ENCODE measurements at regions not wholly inside any gene's neighbourhood (a gene's known extent, or its start where the extent isn't known, plus 50 kb on each side); places are given as distances from the start of the nearest gene placed in this dataset.
"Not testable (repeated sequence)": the region's sequence is repeated elsewhere in the genome, so short reads cannot be mapped to it uniquely, and the experiment has no call there.

DNA sequence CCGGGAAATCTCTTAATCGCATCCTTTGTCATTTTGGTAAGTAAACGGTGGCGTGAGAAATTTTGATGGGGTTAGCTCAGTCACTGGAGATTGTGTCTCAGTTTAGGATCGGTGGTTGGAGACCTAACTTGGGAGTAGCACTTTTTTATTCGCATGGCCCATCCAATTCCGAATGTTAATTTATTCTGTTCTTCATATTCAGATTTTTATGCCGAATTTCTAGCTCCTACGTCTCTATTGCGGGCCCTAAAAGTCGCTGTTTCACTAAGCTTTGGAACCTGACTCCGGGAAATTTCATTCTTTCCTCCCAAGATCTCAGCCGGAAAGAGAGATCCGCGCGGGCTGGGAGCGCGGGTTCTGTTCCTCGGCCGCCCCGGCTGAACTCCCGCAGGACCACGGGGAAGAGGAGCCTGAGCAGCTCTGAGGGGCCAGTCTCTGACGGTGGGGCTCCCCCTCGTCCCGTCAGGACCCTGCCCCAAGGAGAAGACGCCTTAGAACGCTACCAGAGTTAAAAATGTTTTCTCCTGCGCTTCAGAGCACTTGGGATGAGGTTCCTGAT lies 279.7 kb downstream of the FAM72C start:
- DNase-seq: no peak

DNA sequence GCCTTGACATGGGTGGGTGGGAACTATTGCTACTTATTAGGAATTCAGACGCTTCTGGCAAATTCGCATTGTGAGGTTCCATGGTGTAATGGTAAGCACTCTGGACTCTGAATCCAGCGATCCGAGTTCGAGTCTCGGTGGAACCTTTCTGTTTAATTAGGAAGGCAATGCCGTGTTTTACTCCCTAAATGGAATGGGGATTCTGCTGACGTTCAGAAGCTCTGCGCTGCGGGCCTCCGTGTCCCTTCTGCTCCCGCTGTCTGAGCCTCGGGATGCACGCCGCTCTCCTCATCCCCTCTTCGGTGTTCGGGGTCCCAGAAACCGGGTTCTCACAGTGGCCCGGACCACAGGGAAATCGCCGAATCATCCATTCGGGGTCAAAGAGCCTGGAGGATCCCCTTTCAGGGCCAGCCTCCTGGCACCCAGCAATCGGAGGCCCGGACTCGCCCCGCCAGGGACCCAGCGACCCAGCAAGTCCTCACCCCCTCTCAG lies 280.3 kb downstream of the FAM72C start:
- no peak for DNase-seq

DNA sequence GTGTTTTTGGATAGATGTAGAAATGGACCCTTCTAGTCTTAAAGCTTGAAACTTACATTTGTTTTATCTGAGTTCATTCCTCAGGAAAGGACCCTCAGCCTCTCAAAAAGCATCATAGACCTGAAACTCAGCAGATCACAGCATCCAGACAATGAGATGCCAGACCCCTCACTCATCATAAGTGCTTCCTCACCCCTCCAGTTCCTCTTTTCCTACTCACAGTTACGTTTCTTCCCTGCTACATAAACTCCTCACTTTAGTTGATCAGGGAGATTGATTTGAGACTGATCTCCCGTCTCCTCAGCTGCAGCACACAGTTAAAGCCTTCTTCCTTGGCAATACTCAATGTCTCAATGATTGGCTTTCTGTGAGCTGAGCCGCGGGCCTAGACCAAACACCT lies 282.0 kb downstream of the FAM72C start:
- DNase-seq: no peak

DNA sequence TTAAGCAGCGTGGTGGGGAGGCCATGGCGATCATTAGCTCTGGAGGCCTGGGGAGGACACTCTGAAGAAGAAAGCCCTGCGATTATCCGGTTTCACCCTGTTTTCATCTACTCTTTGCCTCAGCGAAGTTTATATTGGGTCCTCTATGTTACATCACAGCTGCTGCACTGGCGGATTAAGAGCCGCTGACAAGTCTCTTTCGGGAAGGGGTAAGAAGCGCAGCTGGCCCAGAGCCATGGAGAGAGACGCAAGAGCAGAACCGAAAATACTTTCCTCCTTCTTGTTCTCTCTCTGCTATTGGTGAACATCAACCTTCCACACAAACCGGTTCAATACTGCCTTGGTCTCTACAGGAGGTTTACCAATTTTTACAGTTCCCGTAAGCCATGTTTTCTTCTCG lies 291.5 kb downstream of the FAM72C start:
- no peak for DNase-seq

DNA sequence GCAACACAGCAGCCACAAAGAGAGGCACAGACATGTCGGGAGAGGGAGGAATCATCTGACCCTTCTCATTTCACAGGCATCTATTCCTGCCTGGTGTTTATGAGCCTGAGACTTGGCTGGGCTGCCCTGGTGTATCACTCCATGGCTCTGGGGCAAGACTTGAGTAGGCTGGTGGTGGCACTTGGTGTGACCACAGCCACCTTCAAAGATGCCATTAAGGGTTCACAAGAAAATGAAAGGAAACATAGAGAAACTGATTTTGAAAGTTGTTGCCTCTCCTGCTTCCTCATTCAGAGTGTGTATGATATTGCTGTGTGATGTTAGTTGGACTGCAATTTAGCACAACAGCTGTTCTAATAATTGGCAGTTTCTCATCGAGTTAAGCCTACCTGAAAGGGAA lies 298.8 kb downstream of the FAM72C start:
- no peak for DNase-seq

DNA sequence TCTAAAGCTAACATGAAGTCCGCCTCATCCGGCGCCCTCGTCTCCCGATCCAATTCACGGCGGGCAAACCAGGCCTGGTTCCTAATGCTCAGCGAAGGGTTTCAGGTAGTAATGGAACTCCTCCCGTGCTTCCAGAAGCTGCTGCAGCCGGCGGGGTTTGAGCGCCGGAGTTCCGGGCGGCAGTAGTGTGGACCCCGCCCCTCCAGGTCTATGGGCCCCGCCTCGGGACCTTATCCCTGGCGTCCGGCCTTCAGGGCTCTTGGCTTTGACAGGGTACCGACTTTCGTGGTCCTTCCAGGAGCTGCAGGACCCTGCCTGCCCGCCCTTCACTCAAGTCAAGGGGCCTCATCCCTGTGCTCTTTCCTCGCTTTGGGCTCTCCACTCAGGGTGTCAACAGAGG lies 304.1 kb downstream of the FAM72C start:
- no peak for DNase-seq

DNA sequence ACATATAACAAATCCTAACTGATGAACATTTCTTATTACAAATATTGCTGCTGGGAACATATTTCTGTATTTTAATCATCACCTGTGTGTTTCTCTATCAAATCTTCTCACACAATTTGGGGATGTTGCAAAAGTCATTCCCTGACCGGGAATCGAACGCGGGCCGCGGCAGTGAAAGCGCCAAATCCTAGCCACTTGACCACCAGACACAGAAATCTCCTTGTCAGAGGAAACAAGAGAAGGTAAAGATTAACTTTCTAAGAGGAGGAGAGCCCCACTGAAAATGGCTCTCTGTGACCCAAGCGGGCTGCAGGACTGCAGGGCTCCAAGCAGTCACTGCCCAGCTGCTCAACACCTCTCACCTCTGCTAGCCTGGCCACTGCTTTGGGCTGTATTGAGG lies 304.9 kb downstream of the FAM72C start:
- no peak for DNase-seq

DNA sequence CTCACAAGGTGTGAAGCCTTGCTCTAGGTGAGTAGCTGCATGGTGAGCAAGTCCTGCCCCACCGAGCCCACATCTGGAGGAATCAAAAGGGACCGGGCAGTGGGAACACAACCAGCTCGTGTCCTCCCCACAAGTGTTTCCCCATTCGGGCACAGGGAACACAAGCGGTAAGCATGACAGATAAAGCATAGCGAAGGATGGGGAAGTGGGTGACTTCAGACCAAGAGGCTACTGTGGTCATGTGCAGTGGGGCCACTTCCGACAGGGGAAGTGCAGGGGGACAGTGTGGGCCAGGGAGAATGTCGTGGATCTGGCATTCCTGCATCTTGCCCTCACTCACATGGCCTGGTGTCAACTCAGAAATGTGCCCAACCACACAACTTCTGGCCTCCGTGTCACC lies 306.2 kb downstream of the FAM72C start:
- no peak for DNase-seq

DNA sequence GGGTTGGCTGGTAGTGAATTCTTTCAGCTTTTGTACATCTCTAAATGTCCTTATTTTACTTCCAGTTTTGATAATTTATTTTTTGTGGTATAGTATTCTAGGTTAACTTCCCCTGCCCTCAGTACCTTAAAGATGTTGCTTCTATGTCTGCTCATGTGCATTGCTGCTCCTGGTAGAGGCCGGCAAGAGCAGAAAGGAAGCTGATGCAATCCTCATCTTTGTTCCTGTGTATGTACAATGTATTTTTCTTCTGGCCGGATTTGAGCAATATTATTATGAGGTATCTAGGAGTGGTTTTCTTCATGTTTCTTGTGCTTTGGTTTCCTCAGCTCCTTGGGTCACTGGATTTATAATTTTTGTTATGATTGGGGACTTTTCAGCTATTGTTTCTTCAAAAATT lies 308.7 kb downstream of the FAM72C start:
- not testable (repeated sequence) for DNase-seq

DNA sequence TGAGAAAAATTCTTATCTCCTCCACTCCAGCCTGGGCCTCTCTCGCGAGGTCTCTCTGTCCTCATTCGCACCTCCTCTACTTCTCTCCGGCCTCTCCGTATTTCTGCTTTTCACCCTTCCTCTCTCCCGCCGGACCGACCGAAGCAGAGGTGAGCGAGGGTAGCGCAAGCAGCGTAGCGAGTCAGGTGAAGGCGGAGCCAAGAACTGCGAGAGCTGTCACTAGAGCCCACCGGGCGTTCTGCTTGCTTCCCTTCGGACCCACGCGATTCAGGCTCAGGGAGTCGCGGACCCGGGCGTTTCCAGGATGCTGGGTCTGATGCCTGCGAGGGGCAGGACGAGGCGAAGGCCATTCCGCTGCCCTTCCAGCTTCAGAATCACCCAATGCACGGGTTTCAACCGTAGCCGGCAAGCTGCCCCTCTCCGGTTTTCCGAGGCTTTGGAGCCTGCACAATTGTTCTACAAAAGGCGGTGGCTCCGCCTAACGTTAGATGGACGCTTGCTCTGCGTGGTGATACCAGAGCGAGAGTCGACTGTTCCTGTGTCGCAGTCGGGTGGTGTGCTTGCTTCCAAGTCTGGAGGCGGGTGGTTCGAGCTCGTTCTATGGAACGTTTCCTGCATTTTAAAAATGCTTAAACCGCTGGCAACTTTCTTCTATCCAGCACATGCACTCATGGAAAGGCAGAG lies 310.2 kb downstream of the FAM72C start:
- DNase-seq: no peak

DNA sequence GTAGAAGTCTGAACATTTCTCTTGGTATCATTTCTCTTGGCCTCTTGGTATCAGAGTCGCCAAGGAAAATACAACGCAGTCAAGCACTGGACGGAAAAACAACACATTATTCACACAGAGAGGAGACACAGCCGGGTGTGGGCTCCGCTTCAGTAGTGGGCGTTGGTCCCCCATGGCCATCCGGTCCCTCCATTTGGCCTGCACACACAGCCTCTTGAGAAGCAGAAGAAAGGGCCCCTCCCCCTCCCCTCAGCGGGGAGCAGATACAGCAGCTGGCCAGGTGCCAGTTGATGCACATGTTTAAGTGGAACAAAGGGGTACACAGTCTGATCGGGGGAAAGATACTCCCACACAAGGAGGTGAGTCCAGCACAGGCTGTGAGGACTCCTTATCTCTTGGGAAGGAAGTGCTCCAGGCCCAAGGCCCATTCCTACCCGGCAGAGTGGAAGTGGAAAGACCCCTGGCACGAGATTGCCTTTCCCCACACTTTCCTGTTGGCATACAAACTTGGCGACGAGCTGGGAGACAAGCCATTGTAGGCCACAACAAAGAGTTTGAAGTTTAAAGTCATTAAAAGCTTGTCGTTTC lies 311.3 kb downstream of the FAM72C start:
- no peak for DNase-seq

DNA sequence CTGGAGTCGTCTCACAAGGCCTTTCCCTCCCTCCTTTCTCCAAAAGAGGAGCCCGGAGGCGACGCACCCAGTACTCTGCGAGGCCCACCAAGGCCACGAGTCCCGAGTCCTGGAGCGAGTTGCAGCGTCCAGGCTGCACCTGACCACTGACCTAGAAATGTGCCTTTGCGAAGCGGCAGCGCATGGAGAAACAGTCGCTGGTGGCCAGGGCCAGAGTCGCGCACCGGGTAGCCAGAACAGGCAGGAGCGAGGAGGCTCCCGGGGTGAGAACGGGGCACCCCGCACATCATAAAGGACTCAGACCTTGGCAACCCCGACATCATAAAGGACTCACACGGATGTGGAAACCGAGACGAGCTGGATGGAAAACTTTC lies 318.4 kb downstream of the FAM72C start:
- DNase-seq: no peak

DNA sequence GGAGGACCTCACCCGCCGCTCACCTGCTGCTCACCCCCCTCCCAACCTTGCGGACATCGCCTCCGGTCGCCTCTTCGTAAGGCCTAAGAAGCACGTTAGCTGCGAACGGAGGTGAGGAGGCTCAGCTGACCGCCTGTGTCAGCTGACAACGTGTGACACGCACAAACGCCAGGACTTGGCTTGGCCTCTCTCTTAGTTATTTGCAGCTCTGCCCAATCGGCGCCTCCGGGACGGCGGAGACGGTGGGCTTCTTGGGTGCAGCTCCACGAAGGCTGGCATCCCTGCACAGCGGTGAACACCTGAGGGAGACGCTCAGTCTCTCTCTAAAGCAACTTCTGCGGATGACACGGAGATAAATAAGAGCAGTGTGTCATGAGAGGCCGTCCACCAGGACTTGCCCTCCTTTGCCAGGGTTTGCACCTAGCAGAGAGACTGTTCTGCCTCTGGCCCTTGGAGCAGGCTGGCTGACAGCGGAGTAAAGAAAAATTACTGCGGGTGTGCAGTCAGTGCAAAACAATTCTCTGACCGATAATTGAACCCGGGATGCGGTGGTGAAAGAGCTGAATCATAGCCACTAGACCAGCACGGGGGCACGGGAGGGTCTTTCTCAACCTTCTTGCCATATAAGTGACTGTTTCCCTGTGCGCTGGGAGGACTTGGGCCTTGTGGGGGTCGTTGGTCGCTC lies 318.9 kb downstream of the FAM72C start:
- no peak for DNase-seq

DNA sequence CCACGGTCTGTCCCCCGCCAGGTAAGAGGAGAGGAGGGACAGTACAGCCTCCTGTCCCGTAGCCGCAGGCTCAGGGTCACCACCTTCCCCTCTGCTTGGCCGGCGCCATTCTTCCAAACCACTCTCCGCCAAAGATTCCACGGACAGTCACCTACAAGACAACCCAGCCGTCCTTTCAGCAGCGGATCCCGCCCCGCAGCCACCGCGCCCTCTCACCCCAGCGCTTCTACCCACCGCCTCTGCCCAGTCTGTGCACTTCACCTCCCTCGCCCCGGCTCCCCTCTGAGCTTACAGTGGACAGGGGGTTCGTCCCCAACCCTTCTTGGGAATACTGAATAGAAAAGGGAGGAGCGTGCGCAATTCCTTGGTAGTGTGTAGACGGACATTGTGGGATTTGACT lies 319.6 kb downstream of the FAM72C start:
- DNase-seq: no peak

DNA sequence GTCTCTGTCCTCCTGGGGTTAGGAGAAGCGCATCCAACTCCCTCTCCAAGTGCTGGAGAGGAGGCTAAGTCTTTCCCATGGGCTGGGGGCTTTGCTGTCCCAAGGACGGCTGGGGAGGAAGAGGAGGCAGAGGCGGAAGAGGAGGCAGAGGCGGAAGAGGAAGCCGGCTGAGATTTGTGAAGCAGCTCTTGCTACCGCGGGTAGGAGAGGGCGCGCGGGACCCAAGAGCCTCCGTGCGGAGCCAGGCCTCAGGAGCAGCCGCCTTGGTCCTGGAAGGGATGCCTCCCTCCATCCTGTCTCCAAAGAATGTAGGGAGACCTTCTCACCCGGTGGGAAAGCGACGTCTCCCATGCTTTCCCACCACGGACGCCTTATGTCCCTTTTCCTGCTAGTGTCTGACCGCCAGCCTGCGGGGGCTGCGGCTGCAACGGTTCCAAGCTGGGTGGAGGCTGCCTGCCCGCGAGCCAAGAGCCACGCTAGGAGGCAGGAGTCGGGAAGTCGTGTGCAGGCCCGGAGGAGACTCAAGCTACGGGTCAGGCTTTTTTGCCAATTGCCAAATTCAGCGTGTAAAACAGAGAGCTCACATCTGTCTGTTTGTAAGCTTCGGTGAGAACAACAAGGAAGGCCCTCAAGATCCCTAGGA lies 320.3 kb downstream of the FAM72C start:
- no peak for DNase-seq

DNA sequence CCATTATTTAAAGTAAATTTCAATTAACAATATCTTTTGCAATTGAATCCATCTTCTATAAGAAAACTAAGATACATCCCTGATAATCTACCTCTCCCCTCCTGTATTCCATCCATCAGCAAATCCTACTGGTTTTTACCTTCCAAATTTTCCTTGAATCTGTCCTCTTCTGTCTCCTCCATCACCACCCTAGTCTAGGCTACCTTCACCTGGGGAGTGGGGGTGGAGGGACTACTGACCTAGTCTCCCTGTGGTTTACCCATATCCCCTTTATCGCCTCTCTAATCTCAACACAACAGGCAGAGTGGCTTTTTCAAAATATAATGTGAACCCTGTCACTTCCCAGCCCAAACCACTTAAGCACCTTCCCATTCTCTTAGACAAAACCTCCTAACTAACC lies 327.8 kb downstream of the FAM72C start:
- not testable (repeated sequence) for DNase-seq

DNA sequence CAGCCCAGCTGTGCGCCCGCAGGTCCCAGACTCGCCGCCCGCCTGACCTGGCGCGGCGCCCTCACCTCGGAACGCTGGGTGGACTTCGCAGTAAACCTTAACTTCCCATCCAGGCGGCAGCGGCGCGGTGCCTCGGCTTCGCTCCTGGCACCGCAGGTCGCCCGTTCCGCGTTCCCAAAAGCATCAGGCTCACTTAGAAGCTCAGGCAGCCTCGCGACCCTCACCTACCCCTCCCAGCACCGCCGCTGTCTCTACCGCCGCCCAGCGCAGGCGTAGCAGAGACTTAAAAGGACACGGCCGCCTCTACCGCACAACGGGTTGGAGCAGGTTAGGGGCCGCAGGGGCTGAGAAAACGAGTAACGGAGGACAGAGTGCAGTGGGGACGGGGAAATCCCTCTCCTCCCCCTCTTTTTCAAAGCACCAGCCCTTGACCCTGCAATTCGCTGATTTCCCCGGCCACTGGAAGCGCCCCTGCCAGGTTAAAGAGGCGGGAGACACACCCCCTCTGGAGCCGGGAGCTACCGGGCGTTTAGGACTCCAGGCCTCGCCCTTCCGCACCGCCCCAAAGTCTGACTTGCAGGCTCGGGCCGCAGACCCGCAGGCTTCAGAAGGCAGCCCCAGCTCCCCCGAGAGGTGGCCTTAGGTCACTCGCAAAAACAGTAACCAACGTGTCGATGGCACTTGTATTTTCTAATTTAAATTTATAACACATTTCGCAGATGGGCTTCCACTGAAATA lies 328.5 kb downstream of the FAM72C start:
- DNase-seq: no peak

DNA sequence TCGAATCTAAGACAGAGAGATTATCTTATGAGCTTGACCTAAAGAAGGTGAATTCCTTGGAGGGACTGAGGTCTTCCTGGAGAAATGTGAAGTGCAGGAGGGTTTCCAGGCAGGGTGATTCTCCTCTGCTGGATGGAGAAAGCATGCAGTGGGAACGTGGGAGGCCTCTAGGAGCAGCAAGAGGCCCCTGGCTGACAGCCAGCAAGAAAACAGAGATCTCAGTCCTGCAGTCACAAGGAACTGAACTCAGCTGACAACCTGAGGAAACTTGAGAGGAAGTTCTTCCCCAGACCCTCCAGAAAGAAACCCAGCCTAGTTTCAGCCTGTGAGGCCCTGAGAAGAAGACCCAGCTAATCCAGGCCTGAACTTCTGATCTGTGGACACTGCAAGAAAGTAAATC lies 345.9 kb downstream of the FAM72C start:
- no peak for DNase-seq

DNA sequence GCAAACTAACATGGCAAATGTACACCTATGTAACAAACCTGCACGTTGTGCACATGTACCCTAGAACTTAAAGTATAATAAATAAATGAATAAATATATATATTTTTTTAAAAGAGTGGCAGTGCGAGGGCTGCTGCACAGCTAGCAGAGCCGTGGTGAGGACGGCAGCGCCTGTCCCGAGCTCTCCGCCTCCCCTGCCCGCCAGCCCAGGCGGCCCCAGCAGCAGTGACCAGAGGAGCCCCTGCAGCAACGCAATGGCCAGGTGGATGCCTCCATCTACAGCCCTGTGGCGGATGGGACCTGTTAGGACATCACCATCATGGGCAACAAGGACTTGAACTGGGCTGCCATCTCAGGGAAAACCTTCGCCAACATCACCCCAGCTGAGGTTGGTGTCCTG lies 351.9 kb downstream of the FAM72C start:
- DNase-seq: no peak

DNA sequence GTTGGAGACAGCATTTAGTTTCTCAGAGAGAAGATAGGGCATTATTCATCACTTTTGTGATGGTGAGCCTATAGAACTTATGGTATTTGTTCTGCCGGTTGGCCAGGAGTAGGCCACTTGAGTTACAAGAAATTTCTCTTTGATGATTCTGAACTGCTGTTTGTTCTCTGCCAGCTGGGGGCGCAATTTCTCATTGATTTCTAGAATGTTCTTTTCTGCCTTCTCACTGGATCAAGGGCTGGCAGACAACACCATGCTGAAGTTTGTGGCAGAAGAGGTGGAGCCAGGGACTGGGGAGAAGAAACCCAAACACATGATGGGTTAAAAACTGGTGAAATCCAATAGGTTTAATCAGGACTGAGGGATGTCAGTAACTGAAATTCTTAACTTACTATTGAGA lies 360.6 kb downstream of the FAM72C start:
- DNase-seq: no peak

DNA sequence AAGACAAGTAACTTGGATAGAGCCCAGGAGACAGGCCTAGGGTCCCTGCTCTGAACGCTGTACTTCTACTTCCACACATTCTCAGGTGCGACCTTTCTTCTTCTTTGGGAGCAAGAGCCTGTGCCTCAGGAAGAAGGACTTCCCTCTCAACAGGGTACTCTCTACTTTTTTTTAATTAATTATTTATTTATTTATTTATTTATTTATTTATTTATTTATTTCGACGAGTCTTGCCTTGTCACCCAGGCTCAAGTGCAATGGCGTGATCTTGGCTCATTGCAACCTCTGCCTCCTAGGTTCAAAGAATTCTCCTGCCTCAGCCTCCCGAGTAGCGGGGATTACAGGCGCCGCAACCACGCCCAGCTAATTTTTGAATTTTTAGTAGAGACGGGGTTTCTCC lies 361.6 kb downstream of the FAM72C start:
- no peak for DNase-seq

DNA sequence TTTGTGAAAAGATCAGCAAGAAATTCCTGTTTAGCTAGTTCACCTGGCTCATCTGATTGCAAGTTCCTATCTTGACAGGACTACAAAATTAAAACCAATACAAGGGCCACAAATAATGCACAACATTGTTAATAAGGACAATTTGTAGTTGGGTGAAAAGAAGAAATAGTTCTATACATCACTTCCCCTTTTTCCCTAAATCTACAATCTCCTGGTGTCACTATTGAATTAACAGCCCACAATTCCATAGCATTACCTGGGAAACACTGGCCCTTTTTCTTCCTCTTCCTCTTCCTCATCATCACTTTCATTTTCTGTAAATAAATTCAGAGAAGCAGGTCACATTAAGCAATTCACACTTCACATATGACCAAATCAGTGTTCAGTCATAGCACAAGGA lies 366.9 kb downstream of the FAM72C start:
- DNase-seq: no peak

DNA sequence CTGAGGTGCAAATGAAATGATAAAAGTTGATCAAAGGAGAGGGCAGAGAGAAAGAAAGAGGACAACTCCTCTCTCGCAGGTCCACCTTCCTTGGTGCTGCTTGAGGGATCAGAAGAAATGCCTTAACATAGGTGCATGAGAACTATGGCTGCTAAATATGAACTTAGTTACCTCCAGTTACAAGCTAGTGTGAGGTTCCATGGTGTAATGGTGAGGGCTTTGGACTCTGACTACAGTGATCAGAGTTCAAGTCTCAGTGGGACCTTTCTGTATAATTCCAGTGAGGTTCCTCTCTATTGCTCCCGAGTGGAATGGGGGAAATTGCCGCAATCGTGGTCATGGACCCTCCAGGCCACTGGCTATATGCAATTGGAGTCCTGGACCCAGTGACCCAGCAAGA lies 387.3 kb downstream of the FAM72C start:
- DNase-seq: no peak

All from activated CD4-positive, alpha-beta T cell treated with anti-CD3 and anti-CD28 coated beads, Interleukin-2, amount 50 U/mL, for 4 hours (primary cell).